ENCODE measurements at regions not wholly inside any gene's neighbourhood (a gene's known extent, or its start where the extent isn't known, plus 50 kb on each side); places are given as distances from the start of the nearest gene placed in this dataset.
A peak's percentile ranks its signal among the peaks of the same experiment; 100 is the strongest.

- no peaks in the 10 kb centered on the region for H3K9me3 ChIP-seq (ENCODE audit: control insufficient read depth in 4 of 4, insufficient read depth in 3 of 4, low read length in 3 of 4)
- no peak overlapping the region for H3K9ac ChIP-seq (ENCODE audit: insufficient read depth in 1 of 2, low read length in 2 of 2)
- TF ChIP-seq CTCF (IDR thresholded peaks at IDR 0.05; ENCODE audit: control extremely low read depth, extremely low read depth) = no peak
- H3K4me3 ChIP-seq = no peak overlapping the region
- peaks cover 0 to 49% (median 16%) of the 10 kb centered on the region in 5 donors for H3K4me1 ChIP-seq (ENCODE audit: control insufficient read depth in 5 of 5, insufficient read depth in 5 of 5, low read length in 5 of 5)
- WGBS, 2 donors = 88 to 93% methylated on average over 8 of the region's 8 CpGs
- H3K36me3 ChIP-seq (ENCODE audit: control insufficient read depth in 4 of 4, insufficient read depth in 4 of 4, low read length in 4 of 4) = no peaks in the 10 kb centered on the region
- ATAC-seq (ENCODE audit: insufficient read depth, low FRiP score) = no peak
- H3K27ac ChIP-seq (ENCODE audit: low read depth in 1 of 2, low read length in 1 of 2) = no peak overlapping the region
- peak in 1 of 3 donors; percentile 64 for DNase-seq
- H3K27me3 ChIP-seq (ENCODE audit: control insufficient read depth in 3 of 3, insufficient read depth in 3 of 3, low read length in 2 of 3) = no peaks in the 10 kb centered on the region
Observed at GRCh38 chr18:22325396-22325795, 92.3 kb downstream of the CTAGE1 start.

GRCh38 chr18:22324191-22325131, 93.3 kb downstream of the CTAGE1 start:
- TF ChIP-seq CTCF (IDR thresholded peaks at IDR 0.05; ENCODE audit: control extremely low read depth, extremely low read depth) = no peak
- H3K9me3 ChIP-seq (ENCODE audit: control insufficient read depth in 4 of 4, insufficient read depth in 3 of 4, low read length in 3 of 4) = no peaks in the 10 kb centered on the region
- peak overlapping the region in 1 of 2 donors; percentile 60 for H3K27ac ChIP-seq (ENCODE audit: low read depth in 1 of 2, low read length in 1 of 2)
- H3K27me3 ChIP-seq (ENCODE audit: control insufficient read depth in 3 of 3, insufficient read depth in 3 of 3, low read length in 2 of 3) = no peaks in the 10 kb centered on the region
- no peak overlapping the region for H3K4me3 ChIP-seq
- H3K36me3 ChIP-seq (ENCODE audit: control insufficient read depth in 4 of 4, insufficient read depth in 4 of 4, low read length in 4 of 4) = no peaks in the 10 kb centered on the region
- H3K4me1 ChIP-seq (ENCODE audit: control insufficient read depth in 5 of 5, insufficient read depth in 5 of 5, low read length in 5 of 5) = peaks cover 0 to 55% (median 19%) of the 10 kb centered on the region in 5 donors
- DNase-seq (peak; percentile 59 to 73 (median 66)), ATAC-seq (ENCODE audit: insufficient read depth, low FRiP score) (peak; percentile 88)
- 8 to 21% methylated on average over 30 of the region's 30 CpGs for WGBS, 2 donors
- no peak overlapping the region for H3K9ac ChIP-seq (ENCODE audit: insufficient read depth in 1 of 2, low read length in 2 of 2)

- Histone ChIP-seq H3K9ac (ENCODE audit: insufficient read depth in 1 of 2, low read length in 2 of 2) (peak overlapping the region in 1 of 2 donors; percentile 57), H3K4me3 (no peak overlapping the region), H3K9me3 (ENCODE audit: control insufficient read depth in 4 of 4, insufficient read depth in 3 of 4, low read length in 3 of 4) (no peaks in the 10 kb centered on the region), H3K36me3 (ENCODE audit: control insufficient read depth in 4 of 4, insufficient read depth in 4 of 4, low read length in 4 of 4) (no peaks in the 10 kb centered on the region), H3K4me1 (ENCODE audit: control insufficient read depth in 5 of 5, insufficient read depth in 5 of 5, low read length in 5 of 5) (peaks cover 0 to 72% (median 19%) of the 10 kb centered on the region in 5 donors), H3K27ac (ENCODE audit: low read depth in 1 of 2, low read length in 1 of 2) (peak overlapping the region in 1 of 2 donors; percentile 65), H3K27me3 (ENCODE audit: control insufficient read depth in 3 of 3, insufficient read depth in 3 of 3, low read length in 2 of 3) (no peaks in the 10 kb centered on the region)
- DNase-seq = peak; percentile 94 to 99 (median 98)
- WGBS, 2 donors = 75 to 78% methylated on average over 7 of the region's 7 CpGs
- no peak for ATAC-seq (ENCODE audit: insufficient read depth, low FRiP score)
- no peak for TF ChIP-seq CTCF (IDR thresholded peaks at IDR 0.05; ENCODE audit: control extremely low read depth, extremely low read depth)
Observed at GRCh38 chr18:22322243-22322691, 95.4 kb downstream of the CTAGE1 start.
